Endodermal cell (in vitro differentiated cells): ENCODE measurements at regions not wholly inside any gene's neighbourhood (a gene's known extent, or its start where the extent isn't known, plus 50 kb on each side); places are given as distances from the start of the nearest gene placed in this dataset.

Experiments used
- DNase-seq: peaks from one replicate; pipeline ENCODE4 v3.0.0-alpha.2; 2017
- H3K27ac ChIP-seq: 2 replicates; pipeline ENCODE4 v1.5.1; 2013; ENCODE audit warnings: mild to moderate bottlenecking, low read depth, low read length, moderate library complexity
- H3K27me3 ChIP-seq: 2 replicates; pipeline ENCODE4 v1.6.1; 2013; ENCODE audit warnings: mild to moderate bottlenecking, low read length, moderate library complexity; ENCODE audit not compliant: insufficient read depth, control insufficient read depth, poor library complexity, severe bottlenecking
- H3K36me3 ChIP-seq: 2 replicates; pipeline ENCODE4 v1.7.0; 2013; ENCODE audit warnings: mild to moderate bottlenecking, low read length, moderate library complexity; ENCODE audit not compliant: control insufficient read depth, insufficient read depth
- H3K4me1 ChIP-seq: one replicate; pipeline ENCODE4 v1.7.0; 2013; ENCODE audit warnings: low read length; ENCODE audit not compliant: control insufficient read depth, insufficient read depth
- H3K4me3 ChIP-seq: 2 replicates; pipeline ENCODE4 v1.5.1; 2013; ENCODE audit warnings: mild to moderate bottlenecking, low read length, moderate library complexity
- H3K9ac ChIP-seq: 2 replicates; pipeline ENCODE4 v1.6.1; 2013; ENCODE audit warnings: mild to moderate bottlenecking, low read length, moderate library complexity; ENCODE audit not compliant: poor library complexity, severe bottlenecking; ENCODE audit errors: extremely low read depth
- H3K9me3 ChIP-seq: 2 replicates; pipeline ENCODE4 v1.6.1; 2013; ENCODE audit warnings: mild to moderate bottlenecking, low read length, moderate library complexity; ENCODE audit not compliant: control insufficient read depth
- H3K27ac Mint-ChIP-seq: 2 replicates; pipeline ENCODE4 v1.8.0; 2020; ENCODE audit warnings: mixed read lengths
- H3K27me3 Mint-ChIP-seq: 2 replicates; pipeline ENCODE4 v1.8.0; 2021; ENCODE audit warnings: mild to moderate bottlenecking, mixed read lengths; ENCODE audit not compliant: insufficient read depth
- H3K36me3 Mint-ChIP-seq: 2 replicates; pipeline ENCODE4 v1.8.0; 2020; ENCODE audit warnings: low read depth, mixed read lengths
- H3K4me1 Mint-ChIP-seq: 2 replicates; pipeline ENCODE4 v1.8.0; 2020; ENCODE audit warnings: mixed read lengths
- H3K4me3 Mint-ChIP-seq: 2 replicates; pipeline ENCODE4 v1.8.0; 2020; ENCODE audit warnings: mild to moderate bottlenecking, moderate library complexity, mixed read lengths
- H3K9me3 Mint-ChIP-seq: 2 replicates; pipeline ENCODE4 v1.8.0; 2020; ENCODE audit warnings: mild to moderate bottlenecking, mixed read lengths
- CTCF ChIP-seq: fragments of 200-600 bp; sonication (generic); conservative IDR thresholded peaks from 2 replicates; pipeline ENCODE4 v1.5.0; 2021; ENCODE audit warnings: antibody characterized with exemption, mild to moderate bottlenecking
- WGBS, 2 experiments: methylation state at CpG; one replicate each; pipeline versions ENCODE4 v1.1.5 to v1.1.7; 2013; ENCODE audit warnings: missing lambda C conversion rate in 2 of 2, mixed read lengths in 1 of 2; ENCODE audit not compliant: insufficient coverage in 1 of 2, insufficient read length in 1 of 2; 5-methylcytosine and 5-hydroxymethylcytosine counted together

- Mint-ChIP-seq H3K4me3 (no peak overlapping the region), H3K36me3 (no peaks in the 10 kb centered on the region), H3K9me3 (peaks cover 4% of the 10 kb centered on the region), H3K4me1 (peaks cover 5% of the 10 kb centered on the region), H3K27ac (no peak overlapping the region), H3K27me3 (no peaks in the 10 kb centered on the region)
- H3K36me3 ChIP-seq = no peaks in the 10 kb centered on the region
- H3K4me3 ChIP-seq = no peak overlapping the region
- no peak overlapping the region for H3K27ac ChIP-seq
- no peaks in the 10 kb centered on the region for H3K4me1 ChIP-seq
- H3K9ac ChIP-seq = no peak overlapping the region
- no peaks in the 10 kb centered on the region for H3K27me3 ChIP-seq
- TF ChIP-seq CTCF = no peak
- DNase-seq = no peak
- H3K9me3 ChIP-seq = no peaks in the 10 kb centered on the region
- WGBS, 2 experiments = 88 to 91% methylated on average over 4 of the region's 4 CpGs
Measured at GRCh38 chr2:221197225-221197856, 374.8 kb downstream of the EPHA4 start.

DNA sequence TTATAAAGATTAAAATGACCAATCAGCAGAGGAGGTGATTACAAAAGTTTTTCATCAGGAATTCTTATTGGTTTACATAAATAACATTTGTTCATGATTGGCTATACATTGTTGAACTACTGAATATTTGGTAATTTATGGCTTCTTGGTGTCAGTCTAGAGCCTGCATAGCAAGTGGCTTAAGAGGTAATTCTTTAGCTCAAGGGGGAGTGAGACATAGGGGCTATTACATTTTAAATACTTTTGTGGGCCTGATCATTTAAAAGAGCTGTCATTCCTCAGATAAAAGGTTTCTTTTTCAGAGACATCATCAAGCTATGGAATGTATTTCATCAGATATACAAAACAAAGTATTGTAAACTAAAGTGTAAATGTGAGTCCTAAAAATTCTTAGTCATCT lies 373.8 kb downstream of the EPHA4 start:
- no peaks in the 10 kb centered on the region for H3K36me3 ChIP-seq
- H3K27ac Mint-ChIP-seq = no peak overlapping the region
- no peak overlapping the region for H3K4me3 ChIP-seq
- no peaks in the 10 kb centered on the region for H3K4me1 ChIP-seq
- H3K9me3 Mint-ChIP-seq = peaks cover 1% of the 10 kb centered on the region
- no peaks in the 10 kb centered on the region for H3K27me3 Mint-ChIP-seq
- no peaks in the 10 kb centered on the region for H3K36me3 Mint-ChIP-seq
- H3K27ac ChIP-seq = no peak overlapping the region
- TF ChIP-seq CTCF = no peak
- H3K4me3 Mint-ChIP-seq = no peak overlapping the region
- no peaks in the 10 kb centered on the region for H3K27me3 ChIP-seq
- H3K9me3 ChIP-seq = no peaks in the 10 kb centered on the region
- no peak overlapping the region for H3K9ac ChIP-seq
- H3K4me1 Mint-ChIP-seq = peaks cover 5% of the 10 kb centered on the region
- no peak for DNase-seq

DNA sequence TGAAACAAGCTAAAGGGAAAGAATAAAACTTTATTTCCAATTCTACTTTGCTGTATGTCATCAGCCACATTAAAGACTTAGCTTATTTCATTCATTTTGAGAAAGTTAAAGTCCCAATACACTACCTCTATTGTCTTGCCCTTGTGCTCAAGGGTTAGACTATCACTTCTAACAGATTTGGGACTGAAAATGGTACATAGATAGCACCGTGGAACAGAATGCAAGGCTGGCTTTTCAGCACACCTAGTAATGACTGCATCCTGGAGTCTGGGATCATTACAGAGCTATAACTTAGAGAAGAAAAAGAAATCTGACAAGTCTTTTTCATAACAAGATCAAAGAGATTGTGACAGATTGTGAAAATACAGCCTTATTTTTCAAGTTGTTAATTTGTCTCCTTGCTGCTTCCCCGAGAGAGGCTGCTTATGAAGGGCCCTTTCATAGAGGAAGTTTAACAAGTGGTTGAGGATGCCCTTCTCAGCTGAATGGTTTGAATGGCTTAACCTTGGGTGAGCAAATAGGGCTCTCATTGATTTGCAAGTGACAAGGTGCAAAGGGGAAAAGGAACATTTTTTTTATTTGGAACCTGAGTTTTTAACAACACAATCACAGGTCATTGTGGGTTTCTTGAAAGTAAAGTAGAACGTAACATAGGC lies 371.8 kb downstream of the EPHA4 start:
- Histone ChIP-seq H3K9ac (no peak overlapping the region), H3K36me3 (no peaks in the 10 kb centered on the region), H3K27ac (no peak overlapping the region), H3K4me3 (no peak overlapping the region), H3K27me3 (no peaks in the 10 kb centered on the region), H3K4me1 (no peaks in the 10 kb centered on the region), H3K9me3 (no peaks in the 10 kb centered on the region)
- Mint-ChIP-seq H3K9me3 (no peaks in the 10 kb centered on the region), H3K4me1 (peaks cover 5% of the 10 kb centered on the region), H3K27ac (no peak overlapping the region), H3K4me3 (no peak overlapping the region), H3K36me3 (no peaks in the 10 kb centered on the region), H3K27me3 (no peaks in the 10 kb centered on the region)
- 67 to 81% methylated on average over 1 to 3 of the region's 3 CpGs for WGBS, 2 experiments
- DNase-seq = no peak
- no peak for TF ChIP-seq CTCF
